ENCODE measurements at regions not wholly inside any gene's neighbourhood (a gene's known extent, or its start where the extent isn't known, plus 50 kb on each side); places are given as distances from the start of the nearest gene placed in this dataset.

- Histone ChIP-seq H3K9me2 (replicated peaks; ENCODE audit: insufficient read depth, low read length) (no peaks in the 10 kb centered on the region), H3K79me2 (ENCODE audit: low read length) (no peaks in the 10 kb centered on the region), H3K4me2 (ENCODE audit: low read depth, low read length) (no peak overlapping the region), H3K4me1 (ENCODE audit: low read length) (no peaks in the 10 kb centered on the region; the same call in 1 of the 2 replicates), H3F3A (ENCODE audit: insufficient read depth, low read length) (no peaks in the 10 kb centered on the region), H4K20me1 (ENCODE audit: insufficient read depth, low read length) (no peaks in the 10 kb centered on the region), H3K27ac (ENCODE audit: low read length) (no peak overlapping the region), H3K27me3 (replicated peaks; ENCODE audit: insufficient read depth, low read length) (no peaks in the 10 kb centered on the region), H3K9me3 (replicated peaks; ENCODE audit: insufficient read depth, low read length) (no peaks in the 10 kb centered on the region), H3K9ac (ENCODE audit: low read length) (no peak overlapping the region), H3K36me3 (replicated peaks; ENCODE audit: insufficient read depth, low read length) (no peaks in the 10 kb centered on the region), H3K4me3 (ENCODE audit: low read length) (no peak overlapping the region), H2AFZ (ENCODE audit: low read length) (no peak overlapping the region)
- DNase-seq = no peak
- TF ChIP-seq EZH2 (optimal IDR thresholded peaks at IDR 0.05; ENCODE audit: low read depth, low read length) = no peak
- no peak for TF ChIP-seq EZH2phosphoT487 (IDR thresholded peaks at IDR 0.05; ENCODE audit: low read length)
- TF ChIP-seq CTCF (IDR thresholded peaks at IDR 0.05; ENCODE audit: low read length) = no peak
Measured at GRCh38 chr15:99452010-99452409, 113.8 kb upstream of the MEF2A start.

GRCh38 chr15:99452728-99453636 is 112.8 kb upstream of the MEF2A start:
- no peaks in the 10 kb centered on the region for H4K20me1 ChIP-seq (ENCODE audit: insufficient read depth, low read length)
- H3K9me2 ChIP-seq (replicated peaks; ENCODE audit: insufficient read depth, low read length) = no peaks in the 10 kb centered on the region
- TF ChIP-seq EZH2phosphoT487 (IDR thresholded peaks at IDR 0.05; ENCODE audit: low read length) (no peak), EZH2 (optimal IDR thresholded peaks at IDR 0.05; ENCODE audit: low read depth, low read length) (no peak)
- H3K4me3 ChIP-seq (ENCODE audit: low read length) = no peak overlapping the region
- no peak overlapping the region for H2AFZ ChIP-seq (ENCODE audit: low read length)
- H3K9me3 ChIP-seq (replicated peaks; ENCODE audit: insufficient read depth, low read length) = no peaks in the 10 kb centered on the region
- peak; percentile 16 for DNase-seq
- no peaks in the 10 kb centered on the region for H3K36me3 ChIP-seq (replicated peaks; ENCODE audit: insufficient read depth, low read length)
- H3K79me2 ChIP-seq (ENCODE audit: low read length) = no peaks in the 10 kb centered on the region
- no peak overlapping the region for H3K9ac ChIP-seq (ENCODE audit: low read length)
- no peaks in the 10 kb centered on the region for H3K27me3 ChIP-seq (replicated peaks; ENCODE audit: insufficient read depth, low read length)
- H3K4me2 ChIP-seq (ENCODE audit: low read depth, low read length) = peak overlapping the region; percentile 1; the same call in 1 of the 2 replicates
- H3K4me1 ChIP-seq (ENCODE audit: low read length) = no peaks in the 10 kb centered on the region; the same call in 1 of the 2 replicates
- H3F3A ChIP-seq (ENCODE audit: insufficient read depth, low read length) = no peaks in the 10 kb centered on the region
- H3K27ac ChIP-seq (ENCODE audit: low read length) = no peak overlapping the region

- H4K20me1 ChIP-seq (ENCODE audit: insufficient read depth, low read length) = no peaks in the 10 kb centered on the region
- no peaks in the 10 kb centered on the region for H3K79me2 ChIP-seq (ENCODE audit: low read length)
- H3K4me1 ChIP-seq (ENCODE audit: low read length) = no peaks in the 10 kb centered on the region; the same call in 1 of the 2 replicates
- no peak for TF ChIP-seq CTCF (IDR thresholded peaks at IDR 0.05; ENCODE audit: low read length)
- no peak for TF ChIP-seq EZH2 (optimal IDR thresholded peaks at IDR 0.05; ENCODE audit: low read depth, low read length)
- no peak for TF ChIP-seq EZH2phosphoT487 (IDR thresholded peaks at IDR 0.05; ENCODE audit: low read length)
- H3K4me2 ChIP-seq (ENCODE audit: low read depth, low read length) = no peak overlapping the region
- no peak for DNase-seq
- H2AFZ ChIP-seq (ENCODE audit: low read length) = no peak overlapping the region
- no peaks in the 10 kb centered on the region for H3K27me3 ChIP-seq (replicated peaks; ENCODE audit: insufficient read depth, low read length)
- H3F3A ChIP-seq (ENCODE audit: insufficient read depth, low read length) = no peaks in the 10 kb centered on the region
- no peak overlapping the region for H3K4me3 ChIP-seq (ENCODE audit: low read length)
- no peaks in the 10 kb centered on the region for H3K36me3 ChIP-seq (replicated peaks; ENCODE audit: insufficient read depth, low read length)
- no peaks in the 10 kb centered on the region for H3K9me2 ChIP-seq (replicated peaks; ENCODE audit: insufficient read depth, low read length)
- H3K27ac ChIP-seq (ENCODE audit: low read length) = no peak overlapping the region
- H3K9ac ChIP-seq (ENCODE audit: low read length) = no peak overlapping the region
- no peaks in the 10 kb centered on the region for H3K9me3 ChIP-seq (replicated peaks; ENCODE audit: insufficient read depth, low read length)
Measured at GRCh38 chr15:99453637-99454030, 112.2 kb upstream of the MEF2A start.

All from MM.1S (cell line).